ENCODE measurements at regions not wholly inside any gene's neighbourhood (a gene's known extent, or its start where the extent isn't known, plus 50 kb on each side); places are given as distances from the start of the nearest gene placed in this dataset.

DNA sequence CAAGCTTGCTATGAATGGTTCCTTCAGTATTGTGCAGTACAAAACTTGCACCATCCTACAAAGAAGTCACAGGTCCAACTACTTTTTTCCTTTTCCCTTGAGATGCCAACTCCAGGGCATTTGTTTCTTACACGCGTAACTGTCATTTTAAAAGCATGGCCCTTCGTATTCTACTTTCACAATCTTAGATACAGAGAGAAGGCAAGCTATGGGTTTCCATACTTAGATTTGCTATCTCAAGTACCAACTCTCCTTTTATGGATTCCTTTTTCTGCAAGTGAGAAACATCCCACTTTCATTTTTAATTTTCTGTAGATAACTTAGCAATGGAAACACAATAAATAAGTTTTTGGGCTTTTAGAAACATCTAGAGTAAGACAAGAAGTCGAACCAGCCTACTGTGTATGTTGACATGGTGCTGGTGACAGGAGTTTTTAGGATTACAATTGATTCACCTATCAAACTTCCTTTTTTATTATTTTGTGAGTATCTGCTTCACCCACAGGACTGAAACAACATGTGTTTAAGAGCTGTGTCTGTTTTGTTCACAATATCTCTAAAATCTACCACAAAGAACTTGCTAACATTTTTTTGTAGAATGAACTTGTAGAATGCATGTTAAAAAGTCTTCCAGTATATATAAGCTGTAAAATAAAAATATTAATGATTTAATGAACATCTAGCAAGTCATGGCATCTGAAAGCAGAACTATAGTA, 124.1 kb downstream of the FAM174A start:
- no peak for TF ChIP-seq SP1 (IDR thresholded peaks at IDR 0.05)
- no peak for TF ChIP-seq RAD21 (IDR thresholded peaks at IDR 0.05)
- no peak for TF ChIP-seq CTCF (IDR thresholded peaks at IDR 0.05; ENCODE audit: low read depth, low read length, missing input control)
- TF ChIP-seq YY1 (IDR thresholded peaks at IDR 0.05), result no peak
- TF ChIP-seq GABPA (IDR thresholded peaks at IDR 0.05 in 1 of 2, conservative IDR thresholded peaks at IDR 0.05 in 1 of 2), result no peak
- no peak for TF ChIP-seq HNF4G (IDR thresholded peaks at IDR 0.05)
- TF ChIP-seq FOXA2 (IDR thresholded peaks at IDR 0.05), result no peak
- TF ChIP-seq JUND (IDR thresholded peaks at IDR 0.05), result no peak
- no peak for TF ChIP-seq FOXA1 (IDR thresholded peaks at IDR 0.05)
- TF ChIP-seq ATF3 (IDR thresholded peaks at IDR 0.05), result no peak
- TF ChIP-seq ZBTB33 (IDR thresholded peaks at IDR 0.05), result no peak

DNA sequence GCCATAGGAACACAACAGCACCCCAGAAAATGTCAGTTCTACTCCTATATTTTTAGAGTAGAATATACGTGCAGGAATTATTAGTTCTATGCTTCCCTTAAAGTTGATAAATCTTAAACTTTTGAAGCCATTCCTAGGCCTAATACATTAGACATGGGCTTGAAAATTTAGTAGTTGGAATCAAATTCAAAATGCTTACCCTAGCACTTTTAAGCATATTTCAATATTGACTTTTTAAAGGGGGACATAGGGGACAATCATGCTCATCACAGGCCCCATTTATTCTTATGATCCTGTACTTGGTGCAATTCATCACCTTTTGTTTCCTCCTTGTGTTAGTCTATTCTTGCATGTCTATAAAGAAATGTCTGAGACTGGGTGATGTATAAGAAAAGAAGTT, 129.0 kb downstream of the FAM174A start:
- no peaks in the 10 kb centered on the region for H3K9me3 ChIP-seq (ENCODE audit: control insufficient read depth in 4 of 4, low read length in 3 of 4)
- WGBS, result 79% methylated on average over 1 of the region's 1 CpG
- no peak overlapping the region for H3K27ac ChIP-seq (ENCODE audit: low read depth in 1 of 2, low read length in 2 of 2)
- H3K4me3 ChIP-seq (ENCODE audit: low read depth in 1 of 3, low read length in 3 of 3), result no peak overlapping the region
- no peaks in the 10 kb centered on the region for H3K36me3 ChIP-seq (ENCODE audit: control insufficient read depth in 4 of 4, insufficient read depth in 3 of 4, low read depth in 1 of 4, low read length in 3 of 4)
- no peak for DNase-seq (ENCODE audit: low spot score)
- H3K9ac ChIP-seq (ENCODE audit: low read depth in 1 of 2, low read length in 2 of 2), result no peak overlapping the region
- no peaks in the 10 kb centered on the region for H3K27me3 ChIP-seq (ENCODE audit: control insufficient read depth in 4 of 4, insufficient read depth in 4 of 4, low read length in 3 of 4)
- TF ChIP-seq YY1 (IDR thresholded peaks at IDR 0.05), result no peak
- TF ChIP-seq HNF4A (conservative IDR thresholded peaks at IDR 0.05), result no peak
- TF ChIP-seq, protein P1, sequence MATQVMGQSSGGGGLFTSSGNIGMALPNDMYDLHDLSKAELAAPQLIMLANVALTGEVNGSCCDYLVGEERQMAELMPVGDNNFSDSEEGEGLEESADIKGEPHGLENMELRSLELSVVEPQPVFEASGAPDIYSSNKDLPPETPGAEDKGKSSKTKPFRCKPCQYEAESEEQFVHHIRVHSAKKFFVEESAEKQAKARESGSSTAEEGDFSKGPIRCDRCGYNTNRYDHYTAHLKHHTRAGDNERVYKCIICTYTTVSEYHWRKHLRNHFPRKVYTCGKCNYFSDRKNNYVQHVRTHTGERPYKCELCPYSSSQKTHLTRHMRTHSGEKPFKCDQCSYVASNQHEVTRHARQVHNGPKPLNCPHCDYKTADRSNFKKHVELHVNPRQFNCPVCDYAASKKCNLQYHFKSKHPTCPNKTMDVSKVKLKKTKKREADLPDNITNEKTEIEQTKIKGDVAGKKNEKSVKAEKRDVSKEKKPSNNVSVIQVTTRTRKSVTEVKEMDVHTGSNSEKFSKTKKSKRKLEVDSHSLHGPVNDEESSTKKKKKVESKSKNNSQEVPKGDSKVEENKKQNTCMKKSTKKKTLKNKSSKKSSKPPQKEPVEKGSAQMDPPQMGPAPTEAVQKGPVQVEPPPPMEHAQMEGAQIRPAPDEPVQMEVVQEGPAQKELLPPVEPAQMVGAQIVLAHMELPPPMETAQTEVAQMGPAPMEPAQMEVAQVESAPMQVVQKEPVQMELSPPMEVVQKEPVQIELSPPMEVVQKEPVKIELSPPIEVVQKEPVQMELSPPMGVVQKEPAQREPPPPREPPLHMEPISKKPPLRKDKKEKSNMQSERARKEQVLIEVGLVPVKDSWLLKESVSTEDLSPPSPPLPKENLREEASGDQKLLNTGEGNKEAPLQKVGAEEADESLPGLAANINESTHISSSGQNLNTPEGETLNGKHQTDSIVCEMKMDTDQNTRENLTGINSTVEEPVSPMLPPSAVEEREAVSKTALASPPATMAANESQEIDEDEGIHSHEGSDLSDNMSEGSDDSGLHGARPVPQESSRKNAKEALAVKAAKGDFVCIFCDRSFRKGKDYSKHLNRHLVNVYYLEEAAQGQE (IDR thresholded peaks at IDR 0.05), result no peak
- no peak for TF ChIP-seq JUND (IDR thresholded peaks at IDR 0.05)
- no peak for TF ChIP-seq FOXA1 (IDR thresholded peaks at IDR 0.05)
- no peak for TF ChIP-seq FOXA2 (IDR thresholded peaks at IDR 0.05)
- TF ChIP-seq CTCF (IDR thresholded peaks at IDR 0.05; ENCODE audit: low read depth, low read length, missing input control), result no peak
- no peaks in the 10 kb centered on the region for H3K4me1 ChIP-seq (ENCODE audit: control insufficient read depth in 4 of 4, insufficient read depth in 4 of 4, low read length in 3 of 4)

More for the DNA sequence above, 124.1 kb downstream of the FAM174A start:
- no peak overlapping the region for H3K4me3 ChIP-seq (ENCODE audit: low read depth in 1 of 3, low read length in 3 of 3)
- no peaks in the 10 kb centered on the region for H3K9me3 ChIP-seq (ENCODE audit: control insufficient read depth in 4 of 4, low read length in 3 of 4)
- WGBS, result 82% methylated on average over 4 of the region's 4 CpGs
- H3K9ac ChIP-seq (ENCODE audit: low read depth in 1 of 2, low read length in 2 of 2), result no peak overlapping the region
- H3K36me3 ChIP-seq (ENCODE audit: control insufficient read depth in 4 of 4, insufficient read depth in 3 of 4, low read depth in 1 of 4, low read length in 3 of 4), result no peaks in the 10 kb centered on the region
- H3K4me1 ChIP-seq (ENCODE audit: control insufficient read depth in 4 of 4, insufficient read depth in 4 of 4, low read length in 3 of 4), result no peaks in the 10 kb centered on the region
- DNase-seq (ENCODE audit: low spot score), result no peak
- no peak overlapping the region for H3K27ac ChIP-seq (ENCODE audit: low read depth in 1 of 2, low read length in 2 of 2)
- H3K27me3 ChIP-seq (ENCODE audit: control insufficient read depth in 4 of 4, insufficient read depth in 4 of 4, low read length in 3 of 4), result peaks cover 0 to 3% (median 0%) of the 10 kb centered on the region in 4 donors
